ENCODE measurements at regions not wholly inside any gene's neighbourhood (a gene's known extent, or its start where the extent isn't known, plus 50 kb on each side); places are given as distances from the start of the nearest gene placed in this dataset.

DNA sequence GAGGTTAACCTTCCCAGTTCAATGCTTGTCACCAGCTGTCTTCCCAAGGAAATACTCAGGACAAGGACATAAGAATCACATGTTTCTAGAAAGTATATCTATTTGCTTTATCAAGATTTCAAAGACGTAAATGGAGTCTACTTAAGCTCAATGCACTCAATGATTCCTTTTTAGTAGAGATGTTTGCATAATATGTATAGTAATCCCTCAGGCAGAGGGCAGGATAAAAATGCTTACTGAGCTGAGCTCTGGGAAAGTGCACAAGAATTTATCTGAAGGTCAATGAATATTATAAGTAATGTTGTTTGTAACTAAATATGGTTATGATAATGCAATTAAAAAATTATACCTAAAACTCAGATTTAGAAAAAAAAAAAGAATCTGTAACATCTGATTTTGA is 1309.4 kb upstream of the SLC10A2 start:
- TF ChIP-seq CTCF (IDR thresholded peaks at IDR 0.05; ENCODE audit: poor library complexity), result no peak
- TF ChIP-seq EZH2 (IDR thresholded peaks at IDR 0.05; ENCODE audit: borderline replicate concordance), result no peak
- no peak for TF ChIP-seq EZH2phosphoT487 (IDR thresholded peaks at IDR 0.05; ENCODE audit: low read depth, severe bottlenecking, unreplicated experiment)

Data from hepatocyte (in vitro differentiated cells).